Stomach (tissue), 8 donors: ENCODE measurements at regions not wholly inside any gene's neighbourhood (a gene's known extent, or its start where the extent isn't known, plus 50 kb on each side); places are given as distances from the start of the nearest gene placed in this dataset.

Experiments used
- DNase-seq, 2 donors: peaks; one replicate each; pipeline versions ENCODE4 v3.0.0 to v3.0.0-alpha.2; 2013 to 2019
- H3K27ac ChIP-seq, 5 donors: fragments of 200-600 bp in 4 of 5; sonication (generic) in 4 of 5; one replicate each; pipeline ENCODE4 v1.5.1; 2013 to 2019; ENCODE audit warnings: mild to moderate bottlenecking in 1 of 5, moderate library complexity in 1 of 5
- H3K27me3 ChIP-seq, 3 donors: fragments of 200-600 bp; sonication (generic); one replicate each; pipeline ENCODE4 v1.5.1; 2017 to 2019; ENCODE audit warnings: mixed run types in 1 of 3
- H3K36me3 ChIP-seq, 4 donors: fragments of 200-600 bp; sonication (generic); 1 replicate in 3 of 4; 2 replicates in 1 of 4; pipeline ENCODE4 v1.5.1; 2016 to 2019
- H3K4me1 ChIP-seq, 4 donors: fragments of 200-600 bp; sonication (generic); one replicate each; pipeline ENCODE4 v1.5.1; 2016 to 2019
- H3K4me3 ChIP-seq, 4 donors: fragments of 200-600 bp; sonication (generic) in 3 of 4; one replicate each; pipeline ENCODE4 v1.5.1; 2016 to 2019; ENCODE audit warnings: mild to moderate bottlenecking in 1 of 4
- H3K9me3 ChIP-seq, 4 donors: fragments of 200-600 bp; sonication (generic); one replicate each; pipeline ENCODE4 v1.5.1; 2016 to 2019
- EP300 ChIP-seq: sonication (generic); formaldehyde crosslinking; IDR thresholded peaks from one replicate; pipeline ENCODE4 v1.6.1; 2017; ENCODE audit warnings: antibody characterized with exemption
- POLR2A ChIP-seq, 4 donors: fragments of 450-650 bp; IDR thresholded peaks; one replicate each; pipeline ENCODE4 v1.6.1; 2016; ENCODE audit warnings: antibody characterized with exemption in 4 of 4, control low read depth in 2 of 4, mild to moderate bottlenecking in 1 of 4, moderate library complexity in 1 of 4
- POLR2AphosphoS5 ChIP-seq, 3 donors: sonication (generic); formaldehyde crosslinking; IDR thresholded peaks; one replicate each; pipeline ENCODE4 v1.6.1; 2016; ENCODE audit warnings: antibody characterized with exemption in 3 of 3
- WGBS, 5 donors: extraction: QIAGEN DNeasy Blood & Tissue Kit in 3 of 5; methylation state at CpG; one replicate each; pipeline versions ENCODE4 v1.1.5 to v1.1.7; 2013 to 2018; 5-methylcytosine and 5-hydroxymethylcytosine counted together
- intact Hi-C: fragments of 100-400 bp; cut with DNase I; formaldehyde crosslinking; loops from one replicate; pipeline ENCODE4 v1.15.1; 2023; ENCODE audit warnings: low total_unique reads
- TF ChIP-seq, protein P1 (sequence below), 7 experiments: fragments of 450-650 bp in 4 of 7; fragments of 200-600 bp in 3 of 7; sonication (generic) in 3 of 7; IDR thresholded peaks; one replicate each; pipeline ENCODE4 v1.5.1; 2016 to 2019; ENCODE audit warnings: antibody characterized with exemption in 7 of 7, control low read depth in 2 of 7, mild to moderate bottlenecking in 1 of 7
- donor health status: healthy with polysubstance abuse.
- donor health status: Bipolar disorder and iron deficiency.
- donor health status: healthy.

DNA sequence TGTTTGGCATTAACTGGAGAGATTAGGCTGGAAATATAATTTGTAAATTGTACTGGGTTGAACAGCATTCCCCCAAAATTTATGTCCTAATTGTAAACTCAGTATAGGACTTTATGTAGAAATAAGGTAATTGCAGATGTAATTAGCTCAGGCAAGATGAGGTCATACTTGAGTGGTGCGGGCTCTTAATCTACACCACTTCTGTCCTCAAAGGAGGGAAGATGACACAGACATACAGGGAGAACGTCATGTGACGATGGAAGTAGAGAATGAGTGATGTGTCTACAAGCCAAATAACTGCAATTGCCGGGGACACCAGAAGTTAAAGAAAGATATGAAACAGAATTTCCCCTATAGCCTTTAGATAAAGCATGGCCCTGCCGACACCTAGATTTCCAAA is 1501.1 kb upstream of the PIK3C3 start:
- TF ChIP-seq POLR2AphosphoS5 (IDR thresholded peaks at IDR 0.05) = no peak
- TF ChIP-seq, protein P1, sequence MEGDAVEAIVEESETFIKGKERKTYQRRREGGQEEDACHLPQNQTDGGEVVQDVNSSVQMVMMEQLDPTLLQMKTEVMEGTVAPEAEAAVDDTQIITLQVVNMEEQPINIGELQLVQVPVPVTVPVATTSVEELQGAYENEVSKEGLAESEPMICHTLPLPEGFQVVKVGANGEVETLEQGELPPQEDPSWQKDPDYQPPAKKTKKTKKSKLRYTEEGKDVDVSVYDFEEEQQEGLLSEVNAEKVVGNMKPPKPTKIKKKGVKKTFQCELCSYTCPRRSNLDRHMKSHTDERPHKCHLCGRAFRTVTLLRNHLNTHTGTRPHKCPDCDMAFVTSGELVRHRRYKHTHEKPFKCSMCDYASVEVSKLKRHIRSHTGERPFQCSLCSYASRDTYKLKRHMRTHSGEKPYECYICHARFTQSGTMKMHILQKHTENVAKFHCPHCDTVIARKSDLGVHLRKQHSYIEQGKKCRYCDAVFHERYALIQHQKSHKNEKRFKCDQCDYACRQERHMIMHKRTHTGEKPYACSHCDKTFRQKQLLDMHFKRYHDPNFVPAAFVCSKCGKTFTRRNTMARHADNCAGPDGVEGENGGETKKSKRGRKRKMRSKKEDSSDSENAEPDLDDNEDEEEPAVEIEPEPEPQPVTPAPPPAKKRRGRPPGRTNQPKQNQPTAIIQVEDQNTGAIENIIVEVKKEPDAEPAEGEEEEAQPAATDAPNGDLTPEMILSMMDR (IDR thresholded peaks at IDR 0.05) = no peak
- TF ChIP-seq EP300 = no peak
- no peak for TF ChIP-seq POLR2A (IDR thresholded peaks at IDR 0.05)
- DNase-seq = no peak
- WGBS, 5 donors = 81 to 96% (median 94%) methylated on average over 5 of the region's 5 CpGs

DNA sequence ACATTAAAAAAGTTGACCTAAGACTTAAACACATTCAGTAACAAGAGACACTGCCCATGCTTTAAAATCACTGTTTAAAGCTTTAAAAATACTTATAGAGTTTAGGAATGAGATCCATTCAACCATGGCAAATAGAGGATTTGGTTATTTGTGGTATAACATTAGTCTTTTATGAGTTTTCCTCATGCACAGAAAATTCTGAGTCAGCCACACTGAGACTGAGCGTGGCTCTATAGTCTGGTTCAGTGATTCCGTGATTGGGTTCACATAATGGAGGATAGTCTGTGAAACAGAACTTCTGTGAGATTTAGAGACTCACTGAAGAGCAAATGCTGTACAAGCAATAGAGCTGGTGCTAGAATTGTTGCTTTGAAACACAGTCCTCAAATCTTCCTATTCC is 1502.4 kb upstream of the PIK3C3 start:
- 85 to 97% (median 96%) methylated on average over 2 of the region's 2 CpGs for WGBS, 5 donors
- Histone ChIP-seq H3K4me1 (no peaks in the 10 kb centered on the region), H3K27ac (no peak overlapping the region), H3K4me3 (no peak overlapping the region), H3K36me3 (no peaks in the 10 kb centered on the region), H3K27me3 (no peaks in the 10 kb centered on the region), H3K9me3 (no peaks in the 10 kb centered on the region)
- no peak for DNase-seq
- no peak for TF ChIP-seq POLR2A (IDR thresholded peaks at IDR 0.05)
- no peak for TF ChIP-seq POLR2AphosphoS5 (IDR thresholded peaks at IDR 0.05)
- TF ChIP-seq, protein P1 (IDR thresholded peaks at IDR 0.05) = no peak
- TF ChIP-seq EP300 = no peak
- intact Hi-C loops = no loop called here

More for the DNA sequence above, 1501.1 kb upstream of the PIK3C3 start:
- Histone ChIP-seq H3K9me3 (no peaks in the 10 kb centered on the region), H3K4me1 (no peaks in the 10 kb centered on the region), H3K4me3 (no peak overlapping the region), H3K27ac (no peak overlapping the region), H3K27me3 (no peaks in the 10 kb centered on the region), H3K36me3 (no peaks in the 10 kb centered on the region)
- intact Hi-C loops = no loop called here

DNA sequence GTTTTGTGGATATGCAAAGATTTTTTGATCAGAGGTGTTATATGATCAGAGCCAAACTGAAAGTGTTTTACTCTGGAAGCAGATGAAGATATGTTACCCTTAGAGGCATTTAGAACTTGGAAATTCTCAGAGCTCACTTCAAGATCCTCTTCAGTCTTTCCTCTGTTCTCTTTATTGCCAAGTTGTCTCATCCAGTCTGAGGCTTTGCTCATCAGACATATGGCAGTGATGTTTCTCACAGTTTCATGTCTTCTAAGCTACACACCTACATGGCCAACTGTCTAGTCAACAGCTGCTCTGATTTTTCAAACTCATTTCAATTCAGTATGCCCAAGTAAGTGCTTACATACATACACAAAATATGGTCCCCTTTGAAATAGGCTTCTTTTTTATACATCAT is 1504.3 kb upstream of the PIK3C3 start:
- TF ChIP-seq POLR2AphosphoS5 (IDR thresholded peaks at IDR 0.05) (no peak), POLR2A (IDR thresholded peaks at IDR 0.05) (no peak), EP300 (no peak)
- TF ChIP-seq, protein P1 (IDR thresholded peaks at IDR 0.05) = no peak
- H3K27me3 ChIP-seq = no peaks in the 10 kb centered on the region
- no peak for DNase-seq
- no peak overlapping the region for H3K4me3 ChIP-seq
- no peak overlapping the region for H3K27ac ChIP-seq
- H3K9me3 ChIP-seq = no peaks in the 10 kb centered on the region
- H3K4me1 ChIP-seq = no peaks in the 10 kb centered on the region
- H3K36me3 ChIP-seq = no peaks in the 10 kb centered on the region
- intact Hi-C loops = no loop called here

DNA sequence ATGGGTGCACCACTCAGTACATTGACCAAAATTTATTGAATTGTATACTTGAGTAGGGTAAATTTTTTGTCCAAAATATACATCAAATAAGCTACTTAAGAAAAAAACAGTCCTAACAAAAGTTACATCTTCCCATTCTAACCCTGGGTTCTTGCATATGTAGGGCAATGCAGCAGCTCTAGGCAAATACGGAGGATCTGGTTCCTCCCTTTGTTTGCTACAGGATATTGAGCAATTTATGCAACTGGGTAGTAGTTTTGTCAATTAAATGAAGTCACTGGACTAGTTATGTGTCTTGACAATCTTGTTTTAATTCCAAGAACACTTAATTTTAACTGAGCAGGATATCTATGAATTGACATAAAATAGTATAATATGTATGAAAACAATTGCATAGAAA is 1507.2 kb upstream of the PIK3C3 start:
- H3K4me3 ChIP-seq = no peak overlapping the region
- DNase-seq = no peak
- no peaks in the 10 kb centered on the region for H3K27me3 ChIP-seq
- no peaks in the 10 kb centered on the region for H3K36me3 ChIP-seq
- no peak overlapping the region for H3K27ac ChIP-seq
- TF ChIP-seq, protein P1 (IDR thresholded peaks at IDR 0.05) = no peak
- TF ChIP-seq POLR2AphosphoS5 (IDR thresholded peaks at IDR 0.05) (no peak), POLR2A (IDR thresholded peaks at IDR 0.05) (no peak), EP300 (no peak)
- H3K9me3 ChIP-seq = no peaks in the 10 kb centered on the region
- no peaks in the 10 kb centered on the region for H3K4me1 ChIP-seq
- intact Hi-C loops = no loop called here
- WGBS, 5 donors = 62 to 78% (median 71%) methylated on average over 1 of the region's 1 CpG
